Neural cell (in vitro differentiated cells): ENCODE measurements at regions not wholly inside any gene's neighbourhood (a gene's known extent, or its start where the extent isn't known, plus 50 kb on each side); places are given as distances from the start of the nearest gene placed in this dataset.

Source experiments
- CTCF ChIP-seq: fragments of 450-650 bp; IDR thresholded peaks from 2 replicates; pipeline ENCODE4 v1.5.1; 2014; ENCODE audit warnings: antibody characterized with exemption, mild to moderate bottlenecking, moderate library complexity; ENCODE audit not compliant: poor library complexity, severe bottlenecking
- EP300 ChIP-seq: fragments of 450-650 bp; conservative IDR thresholded peaks from 2 replicates; pipeline ENCODE4 v1.6.1; 2014; ENCODE audit warnings: antibody characterized with exemption, mild to moderate bottlenecking, moderate library complexity; ENCODE audit not compliant: poor library complexity, severe bottlenecking
- EZH2 ChIP-seq: fragments of 200-600, 300-800 bp; shearing (Covaris generic), sonication (generic); IDR thresholded peaks from 2 replicates; pipeline ENCODE4 v1.6.1; 2014; ENCODE audit warnings: antibody characterized with exemption, low read length, borderline replicate concordance, mild to moderate bottlenecking; ENCODE audit not compliant: insufficient read depth, poor library complexity, severe bottlenecking
- POLR2AphosphoS5 ChIP-seq: IDR thresholded peaks from 2 replicates; pipeline ENCODE4 v1.6.1; 2012
- RAD21 ChIP-seq: fragments of 450-650 bp; conservative IDR thresholded peaks from 2 replicates; pipeline ENCODE4 v1.6.1; 2014; ENCODE audit warnings: antibody characterized with exemption, mild to moderate bottlenecking, moderate library complexity
- REST ChIP-seq: IDR thresholded peaks from 2 replicates; pipeline ENCODE4 v1.6.1; 2012; ENCODE audit warnings: borderline replicate concordance

DNA sequence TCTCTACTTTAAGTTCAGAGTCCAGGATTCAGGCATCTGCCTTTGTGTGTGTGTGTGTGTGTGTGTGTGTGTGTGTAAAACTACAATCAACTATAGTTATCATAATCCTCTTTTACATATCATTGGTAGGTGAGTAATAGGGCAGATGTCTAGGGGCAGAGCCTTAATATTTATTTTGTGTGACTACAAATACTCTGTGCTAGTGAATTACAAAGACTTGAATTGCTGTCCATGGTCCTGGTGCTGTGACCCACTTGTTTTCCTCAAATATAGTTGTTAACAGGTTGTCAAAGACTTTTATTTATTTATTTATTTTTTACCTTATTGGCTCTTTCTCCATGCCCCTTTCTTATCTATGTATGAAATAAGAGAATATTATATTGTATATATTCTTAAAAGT lies 196.8 kb downstream of the ANXA1 start:
- TF ChIP-seq CTCF (no peak), POLR2AphosphoS5 (no peak), RAD21 (no peak), EZH2 (no peak), REST (no peak), EP300 (no peak)
